Trophoblast cell (in vitro differentiated cells and primary cell): ENCODE measurements at regions not wholly inside any gene's neighbourhood (a gene's known extent, or its start where the extent isn't known, plus 50 kb on each side); places are given as distances from the start of the nearest gene placed in this dataset.

Experiments used
- DNase-seq, 2 donors: peaks; one replicate each; pipeline ENCODE4 v3.0.0-alpha.2; 2016
- H2AFZ ChIP-seq: 2 replicates; pipeline ENCODE4 v1.6.1; 2013; ENCODE audit warnings: low read length, moderate library complexity, mild to moderate bottlenecking; ENCODE audit not compliant: insufficient read depth, poor library complexity
- H2AK5ac ChIP-seq: 2 replicates; pipeline ENCODE4 v1.6.1; 2013; ENCODE audit warnings: mild to moderate bottlenecking, low read length
- H2BK120ac ChIP-seq: 2 replicates; pipeline ENCODE4 v1.6.1; 2013; ENCODE audit warnings: low read length, mild to moderate bottlenecking, moderate library complexity; ENCODE audit not compliant: insufficient read depth, poor library complexity
- H2BK12ac ChIP-seq: 2 replicates; pipeline ENCODE4 v1.6.1; 2013; ENCODE audit warnings: mild to moderate bottlenecking, low read length, moderate library complexity
- H2BK5ac ChIP-seq: 2 replicates; pipeline ENCODE4 v1.6.1; 2013; ENCODE audit warnings: low read length, low read depth, moderate library complexity, mild to moderate bottlenecking; ENCODE audit not compliant: poor library complexity
- H3K14ac ChIP-seq: 2 replicates; pipeline ENCODE4 v1.6.1; 2013; ENCODE audit warnings: mild to moderate bottlenecking, low read length
- H3K18ac ChIP-seq: 2 replicates; pipeline ENCODE4 v1.6.1; 2013; ENCODE audit warnings: mild to moderate bottlenecking, low read length
- H3K23ac ChIP-seq: 2 replicates; pipeline ENCODE4 v1.6.1; 2013; ENCODE audit warnings: low read length
- H3K27ac ChIP-seq: 2 replicates; pipeline ENCODE4 v1.5.1; 2013; ENCODE audit warnings: low read depth, mild to moderate bottlenecking, inconsistent platforms, low read length, moderate library complexity
- H3K27me3 ChIP-seq: 2 replicates; pipeline ENCODE4 v1.6.1; 2013; ENCODE audit warnings: inconsistent platforms, mild to moderate bottlenecking, low read length, moderate library complexity; ENCODE audit not compliant: insufficient read depth
- H3K36me3 ChIP-seq, 2 experiments: 1 replicate in 1 of 2; 2 replicates in 1 of 2; pipeline ENCODE4 v1.6.1; 2013; ENCODE audit warnings: low read length in 2 of 2, mild to moderate bottlenecking in 2 of 2, moderate library complexity in 1 of 2; ENCODE audit not compliant: insufficient read depth in 2 of 2, control insufficient read depth in 1 of 2
- H3K4ac ChIP-seq: 2 replicates; pipeline ENCODE4 v1.6.1; 2013; ENCODE audit warnings: low read depth, mild to moderate bottlenecking, low read length, moderate library complexity
- H3K4me1 ChIP-seq, 2 experiments: 1 replicate in 1 of 2; 2 replicates in 1 of 2; pipeline ENCODE4 v1.6.1; 2013; ENCODE audit warnings: low read length in 2 of 2, mild to moderate bottlenecking in 2 of 2, moderate library complexity in 1 of 2; ENCODE audit not compliant: insufficient read depth in 2 of 2, control insufficient read depth in 1 of 2
- H3K4me2 ChIP-seq: 2 replicates; pipeline ENCODE4 v1.6.1; 2013; ENCODE audit warnings: inconsistent platforms, mild to moderate bottlenecking, low read length, moderate library complexity
- H3K4me3 ChIP-seq: 2 replicates; pipeline ENCODE4 v1.5.1; 2013; ENCODE audit warnings: mild to moderate bottlenecking, low read depth, low read length, inconsistent platforms
- H3K79me1 ChIP-seq: one replicate; pipeline ENCODE4 v1.6.1; 2013; ENCODE audit warnings: low read length
- H3K79me2 ChIP-seq: 2 replicates; pipeline ENCODE4 v1.6.1; 2013; ENCODE audit warnings: low read length, mild to moderate bottlenecking; ENCODE audit not compliant: control insufficient read depth, insufficient read depth, poor library complexity
- H3K9ac ChIP-seq: 2 replicates; pipeline ENCODE4 v1.6.1; 2013; ENCODE audit warnings: mild to moderate bottlenecking, low read length
- H3K9me3 ChIP-seq: 2 replicates; pipeline ENCODE4 v1.6.1; 2013; ENCODE audit warnings: low read depth, mild to moderate bottlenecking, control low read depth, inconsistent platforms, low read length; ENCODE audit not compliant: insufficient read depth
- H4K12ac ChIP-seq: 2 replicates; pipeline ENCODE4 v1.6.1; 2013; ENCODE audit warnings: low read depth, mild to moderate bottlenecking, low read length, moderate library complexity
- H4K8ac ChIP-seq: 2 replicates; pipeline ENCODE4 v1.6.1; 2013; ENCODE audit warnings: low read depth, mild to moderate bottlenecking, low read length, moderate library complexity
- H4K91ac ChIP-seq: one replicate; pipeline ENCODE4 v1.6.1; 2013; ENCODE audit warnings: low read depth, mild to moderate bottlenecking, low read length, moderate library complexity
- WGBS: extraction: QIAGEN DNeasy Blood & Tissue Kit; methylation state at CpG from one replicate; pipeline ENCODE4 v1.1.7; 2013; ENCODE audit warnings: missing lambda C conversion rate; ENCODE audit not compliant: insufficient read length, insufficient coverage; ENCODE audit errors: extremely low coverage; 5-methylcytosine and 5-hydroxymethylcytosine counted together

DNA sequence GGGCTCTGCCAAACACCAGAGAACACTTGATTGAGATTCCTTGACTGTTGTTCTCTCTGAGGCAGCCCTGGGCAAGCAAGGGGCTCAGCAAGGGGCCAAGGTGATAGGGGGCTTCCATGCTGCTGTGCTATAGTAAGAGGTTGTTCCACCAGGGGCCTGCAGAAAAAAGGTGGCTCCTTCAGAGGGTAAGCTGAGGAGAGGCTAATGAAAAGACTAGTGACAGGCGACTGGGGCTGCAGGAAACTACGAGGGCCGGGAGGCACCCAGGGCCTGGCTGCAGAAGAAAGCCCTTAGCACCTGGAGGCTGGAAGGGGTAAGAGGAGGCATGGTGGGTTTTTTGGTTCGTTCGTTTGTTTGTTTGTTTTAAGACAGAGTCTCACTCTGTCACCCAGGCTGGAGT lies 88.0 kb upstream of the CTNNA1 start:
- H3K14ac ChIP-seq: no peak overlapping the region
- H3K18ac ChIP-seq: no peak overlapping the region
- no peaks in the 10 kb centered on the region for H3K36me3 ChIP-seq
- peak overlapping the region; percentile 50 for H2BK12ac ChIP-seq
- H3K79me2 ChIP-seq: no peaks in the 10 kb centered on the region
- peak overlapping the region; percentile 15 for H2BK120ac ChIP-seq
- H3K9ac ChIP-seq: no peak overlapping the region
- no CpG with 5 or more reads among the region's 5 CpGs for WGBS
- H2AK5ac ChIP-seq: no peak overlapping the region
- H3K9me3 ChIP-seq: no peaks in the 10 kb centered on the region
- H3K23ac ChIP-seq: no peak overlapping the region
- H4K12ac ChIP-seq: no peak overlapping the region
- no peak overlapping the region for H3K27ac ChIP-seq
- no peaks in the 10 kb centered on the region for H3K27me3 ChIP-seq
- H2AFZ ChIP-seq: no peak overlapping the region
- no peak overlapping the region for H4K91ac ChIP-seq
- H2BK5ac ChIP-seq: no peak overlapping the region
- H3K4me1 ChIP-seq: peaks cover 15 to 24% of the 10 kb centered on the region in 2 experiments
- H3K79me1 ChIP-seq: peaks cover 1% of the 10 kb centered on the region
- no peak for DNase-seq
- H3K4me3 ChIP-seq: no peak overlapping the region
- no peak overlapping the region for H3K4me2 ChIP-seq
- H3K4ac ChIP-seq: no peak overlapping the region
- no peak overlapping the region for H4K8ac ChIP-seq

DNA sequence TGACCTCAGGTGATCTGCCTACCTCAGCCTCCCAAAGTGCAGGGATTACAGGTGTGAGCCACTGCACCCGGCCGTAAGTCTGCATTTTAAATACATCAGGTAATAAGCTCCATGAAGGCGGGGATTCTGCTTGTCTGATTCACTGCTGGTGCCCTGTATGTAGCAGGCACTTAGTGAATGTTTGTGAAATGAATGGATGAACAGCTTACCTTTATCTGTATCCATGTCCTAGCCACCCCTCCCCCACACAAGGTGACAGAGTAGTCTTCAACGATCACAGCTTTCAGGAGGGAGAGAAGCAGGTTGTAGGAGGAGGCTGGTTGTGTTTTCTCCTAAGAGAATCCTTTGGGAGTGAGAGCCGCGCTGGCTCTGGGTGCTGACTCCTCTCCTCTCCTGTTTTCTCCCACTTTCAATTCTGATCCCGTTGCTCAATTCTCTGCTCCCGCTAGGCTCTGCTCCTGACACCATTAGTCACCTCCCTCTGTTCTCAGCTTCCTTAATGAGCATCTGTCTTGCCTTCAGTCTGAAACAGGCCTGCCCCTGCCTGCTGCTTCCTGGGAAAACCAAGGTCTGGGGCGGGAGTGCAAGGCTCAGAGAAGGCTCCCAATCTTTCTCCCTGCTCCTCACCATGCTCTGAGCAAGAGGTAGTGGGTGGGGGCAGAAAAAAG lies 88.8 kb upstream of the CTNNA1 start:
- Histone ChIP-seq H3K18ac (no peak overlapping the region), H4K8ac (no peak overlapping the region), H3K14ac (no peak overlapping the region), H3K4me3 (no peak overlapping the region), H2BK5ac (no peak overlapping the region), H3K27me3 (no peaks in the 10 kb centered on the region), H3K79me2 (no peaks in the 10 kb centered on the region), H3K4me2 (no peak overlapping the region), H3K9ac (no peak overlapping the region), H3K23ac (no peak overlapping the region), H3K27ac (no peak overlapping the region), H4K91ac (no peak overlapping the region), H3K9me3 (no peaks in the 10 kb centered on the region), H3K36me3 (no peaks in the 10 kb centered on the region), H2AK5ac (no peak overlapping the region), H3K4ac (no peak overlapping the region), H3K79me1 (peaks cover 1% of the 10 kb centered on the region), H2BK120ac (no peak overlapping the region), H4K12ac (no peak overlapping the region), H2BK12ac (peak overlapping the region; percentile 50), H3K4me1 (peaks cover 9 to 17% of the 10 kb centered on the region in 2 experiments), H2AFZ (no peak overlapping the region)
- DNase-seq: peak; percentile 66 to 75
- WGBS: no CpG with 5 or more reads among the region's 9 CpGs

DNA sequence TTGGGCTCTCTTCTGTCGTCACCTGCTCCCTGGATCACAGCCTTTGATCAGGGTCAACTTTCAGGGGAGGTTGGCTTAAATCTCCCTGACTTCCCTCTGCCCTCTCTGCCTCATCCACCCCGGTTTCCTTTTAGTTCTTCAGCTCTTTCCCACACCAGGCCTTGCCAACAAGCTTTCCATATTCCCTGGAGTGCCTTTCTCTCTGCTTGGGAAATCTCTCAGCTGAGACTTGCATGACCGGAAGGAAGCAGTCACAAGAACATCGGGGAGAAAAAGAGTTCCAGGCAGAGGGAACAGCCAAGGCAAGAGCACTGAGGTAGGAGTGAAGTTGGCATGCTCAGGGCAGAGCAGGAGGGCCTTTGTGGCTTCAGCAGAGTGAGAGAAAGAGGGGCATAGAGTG lies 88.4 kb upstream of the HSPA9 start:
- Histone ChIP-seq H3K18ac (no peak overlapping the region), H4K8ac (no peak overlapping the region), H3K23ac (no peak overlapping the region), H3K14ac (no peak overlapping the region), H3K4ac (no peak overlapping the region), H3K79me2 (no peaks in the 10 kb centered on the region), H3K27me3 (no peaks in the 10 kb centered on the region), H2AK5ac (no peak overlapping the region), H3K4me1 (peaks cover 7 to 10% of the 10 kb centered on the region in 2 experiments), H3K27ac (no peak overlapping the region), H2AFZ (no peak overlapping the region), H3K4me2 (no peak overlapping the region), H3K9me3 (no peaks in the 10 kb centered on the region), H3K9ac (no peak overlapping the region), H4K12ac (no peak overlapping the region), H3K36me3 (no peaks in the 10 kb centered on the region), H2BK120ac (no peak overlapping the region), H3K79me1 (peaks cover 1% of the 10 kb centered on the region), H4K91ac (no peak overlapping the region), H3K4me3 (no peak overlapping the region), H2BK5ac (no peak overlapping the region), H2BK12ac (no peak overlapping the region)
- no peak for DNase-seq
- WGBS: no CpG with 5 or more reads among the region's 4 CpGs

DNA sequence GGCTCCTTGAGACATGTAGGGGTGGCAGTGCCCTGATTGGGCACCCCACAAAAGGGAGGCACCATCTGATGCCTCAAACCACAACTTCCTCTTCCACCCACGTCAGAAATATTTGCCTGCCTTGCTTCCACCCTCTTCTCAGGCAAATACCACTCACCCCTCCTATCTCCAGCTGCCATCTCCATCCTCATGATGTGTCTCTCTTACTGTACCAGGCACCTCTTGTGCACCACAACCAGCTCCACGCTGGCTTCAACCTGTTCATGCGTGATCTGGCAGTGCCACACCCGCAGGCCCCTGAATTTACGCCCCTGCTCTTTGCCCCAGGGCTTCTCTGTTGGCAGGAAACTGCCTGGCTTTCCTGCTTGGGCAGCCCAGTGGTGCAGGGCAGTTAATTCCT lies 87.8 kb upstream of the HSPA9 start:
- H3K4me1 ChIP-seq: peaks cover 3 to 7% of the 10 kb centered on the region in 2 experiments
- H3K27me3 ChIP-seq: no peaks in the 10 kb centered on the region
- no peak overlapping the region for H3K14ac ChIP-seq
- H3K27ac ChIP-seq: no peak overlapping the region
- no peak overlapping the region for H3K23ac ChIP-seq
- no peak overlapping the region for H2AFZ ChIP-seq
- no peak overlapping the region for H2BK12ac ChIP-seq
- no CpG with 5 or more reads among the region's 5 CpGs for WGBS
- H3K9me3 ChIP-seq: no peaks in the 10 kb centered on the region
- H3K4me3 ChIP-seq: no peak overlapping the region
- H4K91ac ChIP-seq: no peak overlapping the region
- no peak overlapping the region for H3K4ac ChIP-seq
- no peak overlapping the region for H2BK120ac ChIP-seq
- peaks cover 1% of the 10 kb centered on the region for H3K79me1 ChIP-seq
- H3K4me2 ChIP-seq: no peak overlapping the region
- no peak overlapping the region for H2BK5ac ChIP-seq
- no peaks in the 10 kb centered on the region for H3K79me2 ChIP-seq
- H4K8ac ChIP-seq: no peak overlapping the region
- H4K12ac ChIP-seq: no peak overlapping the region
- DNase-seq: no peak
- no peaks in the 10 kb centered on the region for H3K36me3 ChIP-seq
- no peak overlapping the region for H3K18ac ChIP-seq
- no peak overlapping the region for H2AK5ac ChIP-seq
- no peak overlapping the region for H3K9ac ChIP-seq
